Brain microvascular endothelial cell (primary cell): ENCODE measurements at regions not wholly inside any gene's neighbourhood (a gene's known extent, or its start where the extent isn't known, plus 50 kb on each side); places are given as distances from the start of the nearest gene placed in this dataset.
"Not testable (repeated sequence)": the region's sequence is repeated elsewhere in the genome, so short reads cannot be mapped to it uniquely, and the experiment has no call there.

Source experiments
- DNase-seq: peaks from one replicate; pipeline ENCODE4 v3.0.0-alpha.2; 2020
- H3K27ac ChIP-seq: fragments of 250-450 bp; sonication (Bioruptor Pico); 2 replicates; pipeline ENCODE4 v1.5.1; 2020; ENCODE audit warnings: mild to moderate bottlenecking, moderate library complexity
- H3K27me3 ChIP-seq: fragments of 250-450 bp; sonication (Bioruptor Pico); replicated peaks from 2 replicates; pipeline ENCODE4 v1.5.1; 2020; ENCODE audit warnings: mild to moderate bottlenecking
- H3K36me3 ChIP-seq: fragments of 250-450 bp; sonication (Bioruptor Pico); replicated peaks from 2 replicates; pipeline ENCODE4 v1.5.1; 2020; ENCODE audit warnings: mild to moderate bottlenecking
- H3K4me3 ChIP-seq: 2 replicates; pipeline ENCODE4 v1.5.1; 2011; ENCODE audit warnings: low read depth, mild to moderate bottlenecking, control low read depth, low read length, moderate library complexity
- CTCF ChIP-seq: IDR thresholded peaks from 2 replicates; pipeline ENCODE4 v1.5.1; 2011; ENCODE audit warnings: low read depth, mild to moderate bottlenecking, moderate library complexity, low read length, control low read depth, inconsistent platforms; ENCODE audit errors: missing control alignments
- in situ Hi-C: cut with HindIII; loops from 2 replicates; pipeline ENCODE4 v1.10.0; 2017; ENCODE audit warnings: low sequenced_read_pairs, low pct_ligation_motif_present

- Histone ChIP-seq H3K27ac (no peak overlapping the region), H3K4me3 (no peak overlapping the region), H3K27me3 (no peaks in the 10 kb centered on the region), H3K36me3 (no peaks in the 10 kb centered on the region)
- in situ Hi-C loops: no loop called here
- no peak for TF ChIP-seq CTCF
- no peak for DNase-seq
These were observed 1327.9 kb downstream of the BRD1 start for GRCh38 chr22:48499456-48500425.

- H3K27ac ChIP-seq: no peak overlapping the region
- no peaks in the 10 kb centered on the region for H3K27me3 ChIP-seq
- in situ Hi-C loops: no loop called here
- H3K4me3 ChIP-seq: no peak overlapping the region
- no peaks in the 10 kb centered on the region for H3K36me3 ChIP-seq
- no peak for TF ChIP-seq CTCF
- no peak for DNase-seq
These were observed 1328.9 kb downstream of the BRD1 start for GRCh38 chr22:48498526-48499331.

- in situ Hi-C loops, H3K27ac ChIP-seq, H3K36me3 ChIP-seq, H3K27me3 ChIP-seq, H3K4me3 ChIP-seq, DNase-seq: not testable (repeated sequence)
These were observed 1329.7 kb downstream of the BRD1 start for GRCh38 chr22:48497743-48498520.

- no peak for TF ChIP-seq CTCF
- no peak overlapping the region for H3K4me3 ChIP-seq
- DNase-seq: no peak
- H3K36me3 ChIP-seq: no peaks in the 10 kb centered on the region
- H3K27ac ChIP-seq: no peak overlapping the region
- H3K27me3 ChIP-seq: no peaks in the 10 kb centered on the region
- in situ Hi-C loops: no loop called here
These were observed 1330.6 kb downstream of the BRD1 start for GRCh38 chr22:48496987-48497650.

GRCh38 chr22:48496226-48496845 is 1331.3 kb downstream of the BRD1 start:
- Histone ChIP-seq H3K27me3 (peaks cover 3% of the 10 kb centered on the region), H3K4me3 (no peak overlapping the region), H3K36me3 (no peaks in the 10 kb centered on the region), H3K27ac (no peak overlapping the region)
- in situ Hi-C loops: no loop called here
- no peak for DNase-seq
- TF ChIP-seq CTCF: no peak
